ENCODE measurements at regions not wholly inside any gene's neighbourhood (a gene's known extent, or its start where the extent isn't known, plus 50 kb on each side); places are given as distances from the start of the nearest gene placed in this dataset.

GRCh38 chr1:5272325-5272724 is 617.9 kb downstream of the AJAP1 start:
- no peak for TF ChIP-seq REST (IDR thresholded peaks at IDR 0.05; ENCODE audit: insufficient read depth in 1 of 2, low read depth in 2 of 2, low read length in 2 of 2)
- TF ChIP-seq TAF1 (IDR thresholded peaks at IDR 0.05; ENCODE audit: borderline replicate concordance, insufficient read depth, low read length), result no peak

Measured in PFSK-1 (cell line).